B cell (primary cell): ENCODE measurements at regions not wholly inside any gene's neighbourhood (a gene's known extent, or its start where the extent isn't known, plus 50 kb on each side); places are given as distances from the start of the nearest gene placed in this dataset.

ENCODE experiments used
- CTCF ChIP-seq: fragments of 200-600 bp; IDR thresholded peaks from one replicate; pipeline ENCODE4 v1.8.0; 2022; ENCODE audit warnings: antibody characterized with exemption, mild to moderate bottlenecking
- EZH2 ChIP-seq: IDR thresholded peaks from 2 replicates; pipeline ENCODE4 v1.6.1; 2012; ENCODE audit warnings: borderline replicate concordance, low read depth, mild to moderate bottlenecking, moderate library complexity, low read length; ENCODE audit not compliant: insufficient read depth, poor library complexity, severe bottlenecking

- no peak for TF ChIP-seq CTCF
- TF ChIP-seq EZH2: no peak
These were observed 371.2 kb downstream of the CTTN start for GRCh38 chr11:70769521-70769920.
